ENCODE measurements at regions not wholly inside any gene's neighbourhood (a gene's known extent, or its start where the extent isn't known, plus 50 kb on each side); places are given as distances from the start of the nearest gene placed in this dataset.

DNA sequence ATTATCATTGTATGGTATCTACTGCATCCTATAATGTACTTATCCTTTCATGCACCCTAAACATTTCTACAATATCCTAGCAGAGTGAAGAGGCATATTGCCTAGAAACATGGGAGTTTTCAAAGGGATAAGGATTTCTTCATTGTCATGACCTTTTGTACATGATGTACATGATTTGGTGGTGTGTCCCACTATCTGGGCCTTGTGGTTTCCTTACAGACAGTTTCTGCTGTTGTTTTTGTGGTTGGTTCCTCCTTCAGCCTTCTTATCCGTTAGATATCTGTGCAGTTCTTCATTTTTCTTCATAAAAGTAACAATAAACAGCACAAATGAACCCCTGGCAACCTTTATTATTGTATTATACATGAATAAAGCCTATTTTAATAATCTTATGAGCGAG lies 70.4 kb upstream of the BACH1 start:
- peak; percentile 22 for DNase-seq

DNA sequence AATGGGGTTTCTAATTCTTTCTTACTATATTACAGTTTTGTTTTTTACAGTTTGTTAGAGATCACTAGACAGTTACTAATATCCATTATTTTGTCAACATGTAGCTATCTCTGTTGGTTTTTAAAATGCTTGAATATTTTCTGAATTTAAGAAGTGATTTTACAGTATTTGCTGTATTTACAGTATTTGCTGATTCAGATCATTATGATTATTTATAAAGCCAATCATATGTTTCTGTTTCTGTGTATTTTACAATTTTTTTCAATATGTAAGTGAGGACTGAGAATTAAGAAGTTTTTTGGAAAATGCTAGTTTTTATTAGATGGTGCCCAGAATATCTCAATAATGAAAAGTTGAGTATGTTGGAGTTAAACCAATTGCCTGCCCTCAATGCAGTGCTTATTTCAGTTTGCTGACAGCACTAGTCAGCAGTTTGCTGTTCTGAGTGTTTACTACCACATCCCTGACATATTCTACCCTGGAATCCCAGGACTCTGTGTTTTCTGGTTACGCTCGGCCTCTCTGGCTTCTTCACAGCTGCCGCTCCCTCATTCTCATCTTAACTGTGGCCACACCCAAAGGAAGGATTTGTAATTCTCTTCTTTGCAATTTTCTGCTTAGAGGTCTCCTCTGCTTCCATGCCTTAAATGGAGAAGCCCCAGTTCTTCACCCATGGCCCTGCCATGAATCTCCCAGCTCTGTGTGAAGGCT lies 68.0 kb upstream of the BACH1 start:
- DNase-seq: no peak

DNA sequence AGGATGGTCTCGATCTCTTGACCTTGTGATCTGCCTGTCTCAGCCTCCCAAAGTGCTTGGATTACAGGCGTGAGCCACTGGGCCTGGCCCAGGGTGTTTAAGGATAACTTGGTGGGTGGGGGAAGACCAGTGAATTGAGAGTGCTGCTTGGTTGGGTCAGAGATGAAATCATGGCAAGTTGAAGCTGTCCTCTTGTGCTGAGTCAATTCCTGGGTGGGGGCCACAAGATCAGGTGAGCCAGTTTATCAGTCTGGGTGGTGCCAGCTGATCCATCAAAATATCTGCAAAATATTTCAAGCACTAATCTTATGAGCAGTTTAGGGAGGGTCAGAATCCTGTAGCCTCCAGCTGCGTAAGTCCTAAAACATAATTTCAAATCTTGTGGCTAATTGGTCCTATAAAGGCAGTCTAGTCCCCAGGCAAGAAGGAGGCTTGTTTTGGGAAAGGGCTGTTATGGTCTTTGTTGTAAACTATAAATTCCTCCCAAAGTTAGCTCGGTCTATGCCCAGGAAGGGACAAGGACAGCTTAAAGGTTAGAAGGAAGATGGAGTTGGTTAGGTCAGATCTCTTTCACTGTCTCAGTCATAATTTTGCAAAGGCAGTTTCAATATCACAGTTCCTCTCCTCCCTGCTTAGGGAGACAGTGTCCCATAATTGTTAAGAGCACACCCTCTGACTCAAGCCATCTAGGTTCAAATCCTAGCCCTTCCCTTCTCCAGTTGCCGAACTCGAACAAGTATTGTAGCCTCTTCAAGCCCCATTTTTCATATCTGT lies 66.8 kb upstream of the BACH1 start:
- no peak for DNase-seq

DNA sequence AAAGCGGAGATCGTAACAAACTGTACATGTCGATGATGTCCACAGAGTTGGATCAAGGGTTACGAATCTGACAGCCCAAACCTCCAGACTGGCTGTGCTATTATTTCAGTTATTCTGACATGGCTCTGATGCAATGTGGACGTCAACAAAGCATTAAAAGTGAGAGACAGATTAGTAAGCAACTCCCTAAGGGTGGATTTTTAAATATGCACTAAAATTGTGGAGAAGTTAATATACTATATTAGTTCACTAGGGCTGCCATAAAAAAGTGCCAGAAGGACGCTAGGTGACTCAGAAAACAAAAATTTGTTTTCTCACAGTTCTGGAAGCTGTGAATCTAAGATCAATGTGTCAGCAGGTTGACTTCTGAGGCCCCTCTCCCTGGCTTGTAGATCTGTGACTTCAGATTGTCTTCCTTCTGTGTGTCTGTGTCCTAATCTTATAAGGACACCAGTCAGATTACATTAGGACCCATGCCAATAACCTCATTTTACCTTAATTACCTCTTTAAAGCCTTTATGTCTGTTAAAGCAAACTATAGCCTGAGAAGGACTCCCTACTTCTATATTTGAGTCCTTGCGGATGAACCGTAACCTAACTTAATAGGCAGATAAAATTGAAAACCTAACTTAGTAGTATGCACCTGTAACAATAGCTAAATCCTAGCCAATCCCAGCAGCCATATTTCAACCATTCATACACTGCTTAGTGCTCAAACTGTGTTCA lies 66.0 kb upstream of the BACH1 start:
- no peak for DNase-seq

DNA sequence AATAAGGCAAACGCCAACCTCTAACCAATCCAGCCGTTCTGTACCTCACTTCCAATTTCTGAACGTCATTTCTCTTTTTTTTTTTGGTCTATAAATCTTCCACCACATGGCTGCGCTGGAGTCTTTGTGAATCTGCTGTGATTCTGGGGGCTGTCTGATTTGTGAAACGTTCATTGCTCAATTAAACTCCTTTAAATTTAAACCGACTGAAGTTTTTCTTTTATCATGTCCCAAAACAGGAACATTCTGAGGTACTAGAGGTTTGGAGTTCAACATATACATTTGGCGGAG lies 65.5 kb upstream of the BACH1 start:
- no peak for DNase-seq

DNA sequence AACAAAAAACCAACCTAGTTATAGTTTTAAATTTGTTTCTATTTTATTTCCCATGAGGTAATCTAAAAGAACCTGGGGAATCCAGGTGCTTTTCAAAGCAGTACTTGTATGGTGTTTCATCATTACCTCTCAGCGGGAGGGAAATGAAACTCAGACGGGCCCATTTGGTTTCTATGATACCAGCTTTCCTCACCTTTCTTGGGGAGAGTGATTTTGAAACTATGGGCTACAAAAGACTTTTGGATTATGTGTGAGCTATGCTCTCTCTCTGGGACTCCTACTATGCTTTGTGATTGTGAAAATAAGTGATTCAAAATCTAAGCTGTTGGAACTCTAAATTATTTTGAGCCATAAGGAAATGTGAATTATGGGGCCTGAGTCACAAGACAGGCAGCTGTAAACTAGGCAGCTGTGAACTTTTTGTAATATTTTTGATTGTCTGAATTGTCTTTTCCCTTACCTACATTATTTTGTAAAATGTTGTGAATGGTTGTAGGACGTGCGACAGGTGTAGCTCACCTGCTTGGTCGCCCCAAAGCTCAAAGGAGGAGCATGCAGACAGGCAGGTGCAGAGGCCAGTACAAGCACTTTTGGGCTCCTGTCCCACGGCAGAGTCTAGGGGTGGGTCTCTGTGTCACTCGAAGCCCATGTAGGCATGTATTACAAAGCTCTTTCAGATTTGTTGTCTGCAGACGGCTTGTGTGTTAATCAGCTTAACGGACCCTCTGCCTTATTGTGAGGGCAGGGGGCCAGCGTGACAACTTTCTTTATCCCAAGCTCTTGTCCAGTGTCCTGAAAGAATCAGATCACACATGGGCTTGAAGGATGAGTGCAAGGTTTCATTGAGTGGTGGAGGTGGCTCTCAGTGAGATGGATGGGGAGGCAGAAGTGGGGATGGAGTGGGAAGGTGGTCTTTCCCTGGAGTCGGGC lies 64.8 kb upstream of the BACH1 start:
- DNase-seq: no peak

DNA sequence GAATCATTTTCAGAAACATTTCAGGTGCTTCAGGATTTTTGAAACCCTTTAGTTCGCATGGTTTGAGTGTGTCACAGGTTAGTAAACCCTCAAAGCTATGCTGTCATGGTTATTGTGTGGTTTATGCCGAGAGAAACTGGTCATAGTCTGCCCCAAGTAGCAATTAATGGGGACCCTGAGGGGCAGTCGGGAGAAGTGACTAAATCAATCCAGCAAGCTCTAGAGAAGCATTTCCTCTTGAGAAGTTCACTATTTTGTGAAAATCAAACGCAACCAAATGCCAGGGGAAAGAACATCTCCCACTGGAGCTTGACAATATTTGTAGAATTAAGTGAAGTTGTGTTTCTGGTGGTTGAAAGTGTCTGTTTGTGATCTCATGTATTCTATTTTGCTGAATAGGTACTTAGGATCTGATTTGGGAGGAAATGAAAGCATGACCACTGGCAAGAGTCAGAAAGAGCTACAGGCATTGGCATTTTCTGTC lies 63.0 kb upstream of the BACH1 start:
- no peak for DNase-seq

DNA sequence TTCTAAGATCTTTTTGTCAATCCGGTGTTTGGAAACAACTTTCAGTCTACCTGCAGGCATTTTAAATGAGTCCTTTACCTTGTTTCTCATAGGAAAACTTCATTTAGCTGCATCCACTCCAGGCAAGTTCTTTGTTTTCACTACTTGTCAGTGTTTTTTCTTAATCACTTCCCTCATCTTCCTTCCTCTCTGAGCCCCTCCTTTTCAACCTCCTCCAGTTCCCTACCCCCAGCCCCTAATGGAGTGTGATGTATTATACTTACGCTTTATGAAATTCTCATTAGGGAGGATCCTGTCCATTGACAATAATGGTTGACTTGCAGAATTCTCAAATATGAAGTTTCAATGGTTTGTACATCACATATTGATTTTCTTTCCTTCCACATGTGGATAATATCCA lies 62.5 kb upstream of the BACH1 start:
- no peak for DNase-seq

DNA sequence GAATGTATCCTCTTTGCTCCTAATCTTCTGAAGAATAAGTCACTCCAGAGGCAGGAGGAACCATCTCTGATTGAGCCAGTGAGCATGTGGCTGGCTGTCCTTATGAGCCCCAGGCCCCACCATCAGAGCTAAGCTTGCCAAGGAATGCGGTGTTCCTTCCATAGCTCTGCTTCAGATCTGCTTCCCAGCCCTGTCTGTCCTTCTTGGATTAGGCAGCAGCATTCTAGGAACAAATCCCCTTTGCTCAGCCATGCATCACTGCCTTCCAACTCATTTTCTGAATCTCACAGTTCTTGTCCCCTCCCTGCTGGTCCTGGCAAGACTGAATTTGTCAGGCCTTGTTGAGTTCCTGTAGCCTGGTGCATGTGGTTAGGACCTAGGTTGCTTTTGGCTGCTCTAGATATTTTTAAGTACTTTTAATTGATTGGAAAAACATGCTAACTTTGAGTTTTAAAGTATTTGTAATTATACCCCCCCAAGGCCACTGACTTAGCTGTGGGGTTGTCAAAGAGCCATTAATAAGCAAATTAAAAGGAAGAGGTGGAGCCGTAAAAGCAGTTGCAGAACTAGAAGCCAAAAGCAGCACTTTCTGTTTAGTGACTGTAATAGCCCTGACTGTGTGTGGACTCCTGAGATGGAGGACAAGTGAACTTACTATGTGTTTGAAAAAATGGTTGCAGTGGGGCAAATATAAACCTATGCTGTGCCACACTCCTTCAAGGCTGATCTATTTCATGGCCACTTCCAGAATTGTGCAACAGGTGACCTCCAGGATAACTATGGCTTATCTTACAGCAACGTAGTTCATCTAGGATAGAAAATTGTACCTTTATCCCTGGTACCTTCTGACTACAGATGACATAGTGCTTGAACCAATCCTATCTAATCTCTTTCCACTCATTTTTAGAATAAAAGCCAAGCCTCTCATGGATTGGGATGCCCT lies 61.3 kb upstream of the BACH1 start:
- no peak for DNase-seq

DNA sequence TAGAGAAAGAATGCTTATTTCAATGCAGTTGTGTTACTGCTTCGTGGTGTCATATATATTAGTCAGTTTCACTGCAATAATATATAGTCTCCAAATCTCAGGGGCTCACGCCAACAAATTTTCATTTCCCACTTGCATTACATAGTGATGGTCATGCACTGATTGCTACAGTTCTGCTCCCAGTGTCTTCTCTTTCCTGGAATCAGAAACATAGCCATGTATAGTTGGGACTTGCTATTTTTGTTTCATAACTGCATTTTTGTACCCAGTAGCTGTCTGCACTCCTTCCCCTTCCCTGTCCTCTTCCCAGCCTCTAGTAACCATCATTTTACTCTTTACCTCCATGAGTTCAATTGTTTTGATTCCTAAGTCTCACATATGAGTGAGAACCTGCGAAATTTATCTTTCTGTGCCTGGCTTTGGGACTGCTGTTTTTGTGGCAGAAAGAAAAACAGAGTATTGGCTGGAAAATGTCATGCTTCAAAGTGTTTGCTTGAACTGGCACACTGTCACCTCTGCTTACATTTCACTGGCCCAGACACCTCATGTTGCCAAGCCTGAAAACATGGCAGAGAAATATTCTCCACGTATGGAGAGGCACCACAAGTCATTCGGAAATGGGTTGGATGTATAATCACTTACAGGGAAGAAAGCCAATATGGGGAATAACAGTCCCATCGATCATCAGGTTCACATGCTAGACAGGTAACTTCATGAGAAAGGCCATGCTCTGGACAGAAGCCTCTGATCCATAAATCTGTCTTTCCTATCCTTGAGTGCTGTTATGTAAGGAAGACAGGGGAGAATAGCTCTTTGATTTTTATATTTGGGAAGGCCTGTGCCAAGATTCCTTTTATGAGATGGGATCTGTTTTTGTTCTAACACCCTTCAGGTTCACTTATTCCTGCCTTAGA lies 60.4 kb upstream of the BACH1 start:
- DNase-seq: no peak

DNA sequence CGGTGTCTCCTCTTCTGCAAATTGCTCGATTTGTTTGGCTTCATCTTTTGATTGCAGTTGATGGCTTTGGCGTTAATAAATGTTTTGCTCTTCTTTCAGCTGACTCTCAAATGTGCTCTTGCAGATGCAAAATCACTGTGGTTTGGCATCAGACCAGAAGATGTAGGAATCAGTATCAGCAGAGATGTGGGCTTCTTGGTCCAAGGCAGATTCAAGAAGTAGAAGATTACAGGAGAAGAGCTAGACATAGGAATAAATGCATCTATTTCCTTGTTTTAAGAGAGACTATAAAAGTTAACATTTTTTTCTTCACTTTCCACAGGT lies 59.8 kb upstream of the BACH1 start:
- peak; percentile 53 for DNase-seq

DNA sequence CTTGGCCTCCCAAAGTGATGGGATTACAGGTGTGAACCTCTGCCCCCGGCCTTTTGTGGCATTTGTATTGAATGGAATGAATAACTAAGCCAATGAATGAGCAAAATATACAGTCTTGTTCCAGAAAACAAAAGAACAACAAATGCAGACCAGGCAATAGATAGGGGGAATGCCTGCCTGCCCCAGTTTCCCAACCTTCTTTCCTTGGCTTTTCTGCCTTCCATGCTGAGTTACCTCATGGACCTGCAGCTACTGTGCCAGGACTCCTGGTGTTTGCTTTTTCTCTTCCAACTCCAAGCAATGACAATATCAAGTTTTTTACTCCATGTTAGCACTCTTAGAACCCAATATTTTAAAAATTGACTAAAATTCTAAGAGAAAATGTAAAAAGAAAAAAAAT lies 58.6 kb upstream of the BACH1 start:
- no peak for DNase-seq

DNA sequence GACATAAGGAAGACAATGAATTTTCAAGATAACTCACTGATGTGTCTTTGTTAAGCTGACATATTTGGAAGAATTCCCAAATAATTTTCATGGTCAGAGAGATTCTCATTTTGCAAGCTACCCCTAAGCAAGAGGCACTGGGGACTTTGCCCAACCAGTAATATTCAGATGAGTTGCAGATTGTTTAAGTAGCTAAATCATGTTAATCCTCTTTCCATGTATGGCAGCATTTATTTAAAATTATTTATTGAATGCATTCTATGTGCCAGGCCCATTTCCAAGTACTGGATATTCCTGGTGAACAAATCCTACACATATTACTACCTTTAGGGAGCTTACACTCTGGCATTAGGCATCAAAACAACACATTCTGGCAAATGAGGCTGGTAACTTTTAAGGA lies 56.5 kb upstream of the BACH1 start:
- no peak for DNase-seq

DNA sequence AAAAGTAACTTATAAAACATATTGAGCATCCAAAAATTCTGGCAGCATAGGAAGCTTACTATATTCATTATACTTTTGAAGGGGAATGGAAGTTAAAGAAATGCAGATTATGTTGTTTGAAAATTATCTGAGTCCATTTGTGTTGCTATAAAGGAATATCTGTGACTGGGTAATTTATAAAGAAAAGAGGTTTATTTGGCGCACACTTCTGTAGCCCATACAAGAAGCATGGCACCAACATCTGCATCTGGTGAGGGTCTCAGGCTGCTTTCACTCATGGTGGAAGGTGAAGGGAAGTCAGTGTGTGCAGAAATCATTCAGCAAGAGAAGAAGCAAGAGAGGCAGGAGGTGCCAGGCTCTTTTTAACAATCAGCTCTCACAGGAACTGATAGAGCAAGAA lies 55.5 kb upstream of the BACH1 start:
- no peak for DNase-seq

DNA sequence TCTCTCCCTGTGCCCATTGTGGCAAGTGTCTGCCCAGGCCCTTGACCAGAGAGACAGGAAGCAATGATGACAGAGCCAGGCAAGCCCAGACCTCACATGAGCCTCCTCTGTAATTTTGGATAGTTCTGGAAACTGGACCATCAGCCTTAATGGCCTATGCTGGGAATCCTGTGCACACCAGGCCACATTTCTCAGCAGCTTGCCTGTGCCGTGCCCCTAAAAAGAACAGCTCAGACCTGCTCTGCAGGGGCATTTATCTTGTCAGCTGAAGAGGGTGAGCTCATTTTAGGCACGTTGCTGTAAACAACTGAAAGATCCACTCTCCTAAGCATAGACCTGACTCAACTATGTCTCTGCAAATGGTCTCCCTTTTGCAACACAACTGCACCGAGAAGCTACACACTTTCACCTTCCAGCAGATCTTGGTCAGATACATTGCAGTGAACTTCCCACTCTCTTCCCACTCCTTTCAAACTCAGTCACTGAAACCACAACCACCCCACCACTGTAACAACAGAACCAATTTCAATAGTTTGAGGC lies 53.5 kb upstream of the BACH1 start:
- no peak for DNase-seq

DNA sequence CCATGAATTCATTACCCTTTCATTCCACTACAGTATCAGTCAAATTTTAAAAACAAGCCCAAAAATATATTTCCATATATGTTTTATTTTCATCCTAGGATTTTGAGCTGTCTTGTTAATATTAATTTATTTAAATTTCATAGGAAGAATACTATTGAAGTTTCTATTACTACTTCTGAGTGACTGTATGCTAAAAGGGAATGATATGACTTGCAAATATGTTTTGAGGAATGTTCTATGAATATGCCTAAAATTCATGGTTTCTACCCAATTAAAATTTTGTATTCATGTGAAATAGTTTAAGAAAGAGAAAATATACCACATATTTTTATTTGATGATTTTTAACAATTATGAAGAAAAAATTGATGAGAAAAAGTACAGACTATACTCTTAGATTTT lies 52.9 kb upstream of the BACH1 start:
- DNase-seq: no peak

DNA sequence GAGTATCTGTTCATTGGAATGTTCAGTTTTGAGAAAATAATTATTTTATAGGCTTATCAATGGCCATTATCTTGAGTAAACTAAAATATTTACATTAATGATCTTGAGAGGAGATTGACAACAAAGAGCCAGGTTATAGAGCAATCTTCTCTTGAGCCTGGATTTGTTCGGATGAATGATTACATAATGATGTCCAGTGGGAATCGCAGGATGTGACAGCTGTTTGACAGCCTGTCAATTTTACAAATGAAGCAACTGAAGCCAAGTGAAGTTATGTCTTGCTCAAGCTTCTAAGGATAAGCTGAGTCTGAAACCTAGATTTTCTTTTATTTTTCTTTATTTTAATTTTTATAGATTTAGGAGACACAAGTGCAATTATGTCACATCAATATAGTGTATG lies 52.1 kb upstream of the BACH1 start:
- no peak for DNase-seq

DNA sequence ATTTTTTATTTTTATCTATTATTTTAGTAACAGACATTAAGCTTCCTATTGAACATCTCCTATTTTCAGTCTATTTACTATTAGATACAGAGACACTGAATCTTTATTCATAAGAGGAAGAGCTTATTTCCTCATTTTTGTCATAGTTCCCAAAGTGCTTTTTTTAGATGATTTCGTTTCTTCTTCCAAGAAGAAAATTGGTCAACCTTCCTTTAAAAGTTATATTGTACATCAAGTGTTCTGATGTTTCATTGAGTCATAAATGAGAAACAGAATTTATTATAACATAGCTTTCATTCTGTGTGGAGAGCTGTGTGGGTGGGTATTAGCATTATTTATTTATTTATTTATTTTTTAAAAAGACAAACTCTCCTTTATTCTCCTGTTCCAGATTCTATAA lies 50.6 kb upstream of the BACH1 start:
- no peak for DNase-seq

All from GDM1 (cell line).